WTC11 (cell line): ENCODE measurements at regions not wholly inside any gene's neighbourhood (a gene's known extent, or its start where the extent isn't known, plus 50 kb on each side); places are given as distances from the start of the nearest gene placed in this dataset.

Experiments used
- ATAC-seq: fragments of 200-7000 bp; cut with Tn5 transposase; 2 replicates; pipeline ENCODE4 v1.10.0; 2021; ENCODE audit warnings: mild to moderate bottlenecking, moderate library complexity
- CTCF ChIA-PET: fragments of 300-600 bp; sonication (Branson Sonifier 250); formaldehyde crosslinking; loops from one replicate; lab custom pipeline; 2021; ENCODE audit warnings: antibody characterized with exemption; lab: Charles Lee
- POLR2A ChIA-PET: fragments of 350-600 bp; sonication (Branson Sonifier 250); formaldehyde crosslinking; loops from one replicate; lab custom pipeline; 2021; ENCODE audit warnings: antibody characterized with exemption; lab: Charles Lee
- DNase-seq: peaks from one replicate; pipeline ENCODE4 v3.0.0; 2021; ENCODE audit warnings: low spot score
- H3K27ac Mint-ChIP-seq: 2 replicates; pipeline ENCODE4 v1.8.0; 2021; ENCODE audit warnings: mixed read lengths
- H3K27me3 Mint-ChIP-seq: 2 replicates; pipeline ENCODE4 v1.8.0; 2021; ENCODE audit warnings: low read depth, mild to moderate bottlenecking, moderate library complexity, mixed read lengths
- H3K36me3 Mint-ChIP-seq: 2 replicates; pipeline ENCODE4 v1.8.0; 2021; ENCODE audit warnings: mixed read lengths
- H3K4me1 Mint-ChIP-seq: 2 replicates; pipeline ENCODE4 v1.8.0; 2022; ENCODE audit warnings: mixed read lengths
- H3K4me3 Mint-ChIP-seq: 2 replicates; pipeline ENCODE4 v1.8.0; 2021; ENCODE audit warnings: mild to moderate bottlenecking, moderate library complexity, mixed read lengths
- H3K9me3 Mint-ChIP-seq: 2 replicates; pipeline ENCODE4 v1.8.0; 2021; ENCODE audit warnings: mixed read lengths
- AR ChIP-seq: fragments of 250-450 bp; sonication (Bioruptor Pico); IDR thresholded peaks from 2 replicates; pipeline ENCODE4 v1.9.0; 2021; ENCODE audit warnings: mild to moderate bottlenecking
- ATF1 ChIP-seq: sonication (generic); formaldehyde crosslinking; IDR thresholded peaks from 2 replicates; pipeline ENCODE4 v1.8.1; 2023; ENCODE audit warnings: mild to moderate bottlenecking, moderate library complexity, missing genetic modification reagents
- ATF2 ChIP-seq: sonication (generic); formaldehyde crosslinking; IDR thresholded peaks from 2 replicates; pipeline ENCODE4 v1.8.1; 2022; ENCODE audit warnings: low read depth, missing genetic modification reagents, borderline replicate concordance
- NFE2L1 ChIP-seq: sonication (generic); formaldehyde crosslinking; IDR thresholded peaks from 2 replicates; pipeline ENCODE4 v1.8.1; 2023; ENCODE audit warnings: missing genetic modification reagents
- NR1H2 ChIP-seq: sonication (generic); formaldehyde crosslinking; IDR thresholded peaks from 2 replicates; pipeline ENCODE4 v1.9.0; 2021; ENCODE audit warnings: mild to moderate bottlenecking, moderate library complexity, missing genetic modification reagents
- OVOL2 ChIP-seq: fragments of 250-450 bp; sonication (Bioruptor Pico); IDR thresholded peaks from 2 replicates; pipeline ENCODE4 v1.9.0; 2021; ENCODE audit warnings: mild to moderate bottlenecking, borderline replicate concordance
- PRDM15 ChIP-seq: sonication (generic); formaldehyde crosslinking; IDR thresholded peaks from 2 replicates; pipeline ENCODE4 v1.8.0; 2022; ENCODE audit warnings: missing genetic modification reagents
- PRRX2 ChIP-seq: fragments of 250-450 bp; sonication (Bioruptor Pico); IDR thresholded peaks from 2 replicates; pipeline ENCODE4 v1.8.0; 2021; ENCODE audit warnings: mild to moderate bottlenecking
- TP53 ChIP-seq: sonication (generic); formaldehyde crosslinking; IDR thresholded peaks from 2 replicates; pipeline ENCODE4 v1.8.1; 2023; ENCODE audit warnings: mild to moderate bottlenecking, missing genetic modification reagents
- USF2 ChIP-seq: sonication (generic); formaldehyde crosslinking; IDR thresholded peaks from 2 replicates; pipeline ENCODE4 v1.8.1; 2023; ENCODE audit warnings: mild to moderate bottlenecking, missing genetic modification reagents, moderate library complexity
- ZNF219 ChIP-seq: sonication (generic); formaldehyde crosslinking; IDR thresholded peaks from 2 replicates; pipeline ENCODE4 v1.8.0; 2023; ENCODE audit warnings: missing genetic modification reagents, mild to moderate bottlenecking, borderline replicate concordance
- ZNF425 ChIP-seq: fragments of 250-450 bp; sonication (Bioruptor Pico); conservative IDR thresholded peaks from 2 replicates; pipeline ENCODE4 v1.9.0; 2021; ENCODE audit warnings: mild to moderate bottlenecking
- ZNF512 ChIP-seq: sonication (generic); formaldehyde crosslinking; IDR thresholded peaks from 2 replicates; pipeline ENCODE4 v1.8.1; 2022; ENCODE audit warnings: missing genetic modification reagents, borderline replicate concordance

GRCh38 chr16:5621826-5622225 is 524.2 kb upstream of the EEF2KMT start:
- Mint-ChIP-seq H3K4me3 (no peak overlapping the region), H3K4me1 (no peaks in the 10 kb centered on the region), H3K36me3 (peaks cover 68% of the 10 kb centered on the region), H3K27me3 (peaks cover 19% of the 10 kb centered on the region), H3K27ac (no peak overlapping the region), H3K9me3 (peaks cover 83% of the 10 kb centered on the region)
- no peak for ATAC-seq
- POLR2A ChIA-PET: no interaction called here
- DNase-seq: no peak
- TF ChIP-seq ZNF219 (CRISPR knock-in tag): no peak
- CTCF ChIA-PET: no interaction called here

- Mint-ChIP-seq H3K27me3 (peaks cover 11% of the 10 kb centered on the region), H3K4me1 (no peaks in the 10 kb centered on the region), H3K36me3 (peaks cover 59% of the 10 kb centered on the region), H3K9me3 (peaks cover 72% of the 10 kb centered on the region), H3K4me3 (no peak overlapping the region), H3K27ac (no peak overlapping the region)
- CTCF ChIA-PET: no interaction called here
- DNase-seq: no peak
- TF ChIP-seq AR (CRISPR knock-in tag) (no peak), USF2 (CRISPR knock-in tag) (no peak), PRRX2 (CRISPR knock-in tag) (no peak), PRDM15 (CRISPR knock-in tag) (no peak), NFE2L1 (no peak), ATF1 (no peak), OVOL2 (CRISPR knock-in tag) (no peak), ATF2 (CRISPR knock-in tag) (no peak), ZNF512 (CRISPR knock-in tag) (no peak)
- no peak for ATAC-seq
- POLR2A ChIA-PET: no interaction called here
Measured at GRCh38 chr16:5619304-5619703, 521.7 kb upstream of the EEF2KMT start.

- H3K4me1 Mint-ChIP-seq: no peaks in the 10 kb centered on the region
- no peak overlapping the region for H3K4me3 Mint-ChIP-seq
- H3K27ac Mint-ChIP-seq: no peak overlapping the region
- H3K27me3 Mint-ChIP-seq: peaks cover 5% of the 10 kb centered on the region
- POLR2A ChIA-PET: interaction anchor here (0.5 kb wide), 1 partner anchor 1554 kb away, joined by 4 read pairs; no protein-coding TSS in a partner anchor
- peaks cover 75% of the 10 kb centered on the region for H3K9me3 Mint-ChIP-seq
- ATAC-seq: no peak
- TF ChIP-seq NR1H2 (CRISPR knock-in tag) (no peak), ZNF425 (no peak), TP53 (CRISPR knock-in tag) (no peak), ATF2 (CRISPR knock-in tag) (no peak)
- no peak for DNase-seq
- CTCF ChIA-PET: interaction anchor here (0.5 to 1.4 kb wide), 9 partner anchors 17 to 428 kb away, joined by 3 to 14 read pairs (median 3); no protein-coding TSS in a partner anchor
- peaks cover 67% of the 10 kb centered on the region for H3K36me3 Mint-ChIP-seq
Measured at GRCh38 chr16:5616841-5617240, 519.2 kb upstream of the EEF2KMT start.
